Stimulated activated naive B cell treated with anti-CD40 and anti-IgM and Interleukin-4, amounts not matched to agents 10 μg/mL and 1 μg/mL and 100 μg/mL, for 72 hours (primary cell): ENCODE measurements at regions not wholly inside any gene's neighbourhood (a gene's known extent, or its start where the extent isn't known, plus 50 kb on each side); places are given as distances from the start of the nearest gene placed in this dataset.

Experiments
- ATAC-seq, 2 donors: fragments of 150-1000 bp; cut with Tn5 transposase; replicated peaks; 2 replicates each; pipeline ENCODE4 v1.10.0; 2021; ENCODE audit warnings: moderate library complexity in 1 of 2
- DNase-seq: peaks from one replicate; pipeline ENCODE4 v3.0.0; 2021
- H3K27ac Mint-ChIP-seq: one replicate; pipeline ENCODE4 v1.8.0; 2022; ENCODE audit warnings: mild to moderate bottlenecking, mixed read lengths
- H3K27me3 Mint-ChIP-seq, 2 donors: one replicate each; pipeline ENCODE4 v1.8.0; 2022; ENCODE audit warnings: mixed read lengths in 2 of 2
- H3K36me3 Mint-ChIP-seq, 2 donors: one replicate each; pipeline ENCODE4 v1.8.0; 2022; ENCODE audit warnings: mixed read lengths in 2 of 2, mild to moderate bottlenecking in 1 of 2
- H3K4me1 Mint-ChIP-seq, 2 donors: one replicate each; pipeline ENCODE4 v1.8.0; 2022; ENCODE audit warnings: mixed read lengths in 2 of 2, mild to moderate bottlenecking in 1 of 2
- H3K4me3 Mint-ChIP-seq, 2 donors: one replicate each; pipeline ENCODE4 v1.8.0; 2022; ENCODE audit warnings: mild to moderate bottlenecking in 2 of 2, mixed read lengths in 2 of 2, moderate library complexity in 1 of 2
- H3K9me3 Mint-ChIP-seq, 2 donors: one replicate each; pipeline ENCODE4 v1.8.0; 2022; ENCODE audit warnings: mixed read lengths in 2 of 2, mild to moderate bottlenecking in 1 of 2

DNA sequence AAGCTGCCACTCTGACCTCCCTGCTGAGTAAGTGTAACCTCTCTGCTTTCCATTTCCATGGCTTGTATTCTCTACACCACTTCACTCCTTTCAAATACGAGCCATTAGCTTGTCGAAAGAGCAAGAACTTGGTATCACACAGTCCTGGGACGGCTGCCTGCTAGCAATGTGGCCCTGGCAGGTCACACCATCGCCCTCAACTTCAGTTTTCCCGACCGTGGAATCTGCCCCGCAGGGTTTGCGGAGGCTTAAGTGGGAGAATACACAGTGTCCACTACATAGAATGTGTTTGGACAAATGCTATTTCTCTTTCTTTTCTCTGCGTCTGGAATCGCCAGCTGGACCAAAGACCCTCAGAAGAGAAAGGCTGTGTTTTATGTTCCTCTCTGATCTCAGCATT, 78.6 kb upstream of the STOX2 start:
- H3K4me1 Mint-ChIP-seq: peaks cover 6% of the 10 kb centered on the region in 2 donors
- no peak overlapping the region for H3K4me3 Mint-ChIP-seq
- H3K36me3 Mint-ChIP-seq: no peaks in the 10 kb centered on the region
- no peak for ATAC-seq
- no peak for DNase-seq
- peaks cover 8 to 13% of the 10 kb centered on the region in 2 donors for H3K27me3 Mint-ChIP-seq
- H3K27ac Mint-ChIP-seq: no peak overlapping the region
- no peaks in the 10 kb centered on the region for H3K9me3 Mint-ChIP-seq

DNA sequence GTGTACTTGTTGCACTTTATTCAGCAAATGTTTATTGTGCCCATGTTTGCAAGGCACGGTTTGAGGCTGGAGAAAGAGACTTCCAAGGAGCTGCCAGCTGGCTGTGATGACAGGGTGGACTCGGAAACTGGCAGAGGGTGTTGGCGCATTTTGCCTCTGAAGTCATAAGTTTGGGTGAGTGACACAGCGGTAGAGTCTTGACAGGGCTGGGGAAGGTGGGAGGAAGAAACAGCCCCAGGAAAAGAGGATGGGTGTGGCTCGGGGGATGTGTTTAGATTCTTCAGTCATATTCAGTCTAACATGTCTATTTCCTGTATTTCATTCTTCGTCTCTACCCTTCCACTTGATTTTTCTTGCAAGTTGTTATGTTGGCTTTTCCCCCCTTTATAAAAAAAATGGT, 77.0 kb upstream of the STOX2 start:
- Mint-ChIP-seq H3K27me3 (peaks cover 6 to 7% of the 10 kb centered on the region in 2 donors), H3K4me1 (peaks cover 10 to 13% of the 10 kb centered on the region in 2 donors), H3K36me3 (no peaks in the 10 kb centered on the region), H3K9me3 (no peaks in the 10 kb centered on the region), H3K4me3 (no peak overlapping the region), H3K27ac (no peak overlapping the region)
- DNase-seq (no peak), ATAC-seq (no peak)

DNA sequence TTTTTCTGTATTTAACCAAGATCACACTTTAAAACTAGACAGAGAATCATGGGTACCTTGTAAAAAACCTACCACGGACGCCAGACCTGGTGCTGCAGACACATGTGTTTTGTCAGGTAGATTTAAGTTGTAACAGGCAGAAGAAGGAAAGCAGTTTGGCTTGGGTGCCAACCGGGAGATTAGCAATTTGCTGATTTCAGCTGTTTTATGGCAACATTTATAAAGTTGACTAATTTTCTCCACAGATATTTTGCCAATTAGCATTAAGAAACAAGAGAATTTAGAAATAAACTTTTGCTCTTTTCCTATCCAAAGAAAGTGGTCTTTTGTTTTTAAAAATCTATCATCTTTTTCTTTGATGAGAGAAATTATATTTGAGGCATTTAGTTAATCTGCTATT, 76.3 kb upstream of the STOX2 start:
- Mint-ChIP-seq H3K27ac (no peak overlapping the region), H3K4me3 (no peak overlapping the region)

DNA sequence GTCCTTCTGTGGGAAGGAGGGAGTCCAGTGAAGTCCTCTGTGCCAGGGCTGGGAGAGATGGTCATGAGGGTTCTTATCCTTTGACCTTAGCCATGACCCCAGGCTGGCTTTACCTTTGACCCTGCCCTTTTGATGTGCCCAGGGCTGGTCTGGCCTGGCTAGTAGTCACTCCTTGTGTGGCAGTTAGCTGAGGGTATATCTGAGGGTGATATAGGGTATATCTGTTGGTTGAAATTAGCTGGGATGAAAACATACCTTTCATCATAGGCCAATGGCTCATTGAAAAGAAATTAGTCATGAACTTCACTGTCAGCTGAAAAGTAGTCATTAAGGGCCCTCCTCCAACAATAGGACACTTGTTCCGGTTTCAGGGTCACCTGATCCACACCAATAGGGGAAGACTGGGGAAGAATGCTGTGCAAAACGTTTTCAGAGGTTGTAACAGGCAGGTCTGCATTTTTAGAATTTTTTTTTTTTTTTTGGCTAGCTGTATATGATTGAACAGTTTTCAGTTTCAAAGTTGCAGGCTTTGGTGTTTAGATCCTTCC, 74.6 kb upstream of the STOX2 start:
- H3K27ac Mint-ChIP-seq: no peak overlapping the region
- H3K4me3 Mint-ChIP-seq: no peak overlapping the region
- peaks cover 10 to 13% of the 10 kb centered on the region in 2 donors for H3K4me1 Mint-ChIP-seq
- DNase-seq (no peak), ATAC-seq (no peak)
- H3K36me3 Mint-ChIP-seq: no peaks in the 10 kb centered on the region
- peaks cover 6 to 11% of the 10 kb centered on the region in 2 donors for H3K27me3 Mint-ChIP-seq
- H3K9me3 Mint-ChIP-seq: no peaks in the 10 kb centered on the region

More for the DNA sequence above, 76.3 kb upstream of the STOX2 start:
- H3K27me3 Mint-ChIP-seq: peaks cover 6 to 11% of the 10 kb centered on the region in 2 donors
- ATAC-seq (no peak), DNase-seq (no peak)
- no peaks in the 10 kb centered on the region for H3K9me3 Mint-ChIP-seq
- H3K36me3 Mint-ChIP-seq: no peaks in the 10 kb centered on the region
- H3K4me1 Mint-ChIP-seq: peaks cover 10 to 13% of the 10 kb centered on the region in 2 donors

DNA sequence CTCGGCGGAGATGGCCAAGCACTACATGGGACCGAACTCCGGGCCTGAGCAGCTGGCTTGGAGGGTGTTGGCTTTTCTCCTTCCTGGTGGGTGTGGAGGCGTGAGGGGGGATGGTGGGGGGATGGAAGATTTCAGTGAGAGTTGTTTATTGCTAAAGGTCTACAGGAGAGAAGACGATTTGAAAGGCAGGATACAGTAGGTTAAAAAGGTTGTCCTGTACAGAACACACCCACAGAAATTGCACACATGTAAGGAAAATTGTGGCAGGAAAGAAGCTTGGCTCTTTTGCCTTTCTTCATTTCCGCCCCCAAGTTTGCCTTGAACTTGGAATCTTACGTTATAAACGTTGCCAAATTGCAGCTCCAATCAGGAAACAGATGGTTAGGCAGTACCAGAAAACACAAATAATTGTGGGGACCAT, 74.1 kb upstream of the STOX2 start:
- H3K27me3 Mint-ChIP-seq: peaks cover 10 to 11% of the 10 kb centered on the region in 2 donors

DNA sequence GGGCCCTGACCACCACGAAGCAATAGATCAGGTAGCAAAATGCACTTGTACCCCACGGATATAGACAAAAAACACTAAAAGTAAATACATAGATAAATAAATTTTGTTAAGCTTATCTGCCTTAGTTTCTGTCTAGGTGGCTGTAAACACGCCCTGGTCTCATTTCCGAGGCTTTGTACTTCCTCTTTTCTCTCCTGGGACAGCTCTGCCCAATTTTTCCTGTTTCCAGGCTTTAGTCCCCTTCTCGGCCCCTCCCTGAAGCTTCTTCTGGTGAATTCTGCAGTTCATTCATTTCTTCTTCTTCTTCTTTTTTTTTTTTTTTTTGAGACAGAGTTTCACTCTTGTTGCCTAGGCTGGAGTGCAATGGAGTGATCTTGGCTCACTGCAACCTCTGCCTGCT, 73.4 kb upstream of the STOX2 start:
- ATAC-seq (no peak), DNase-seq (no peak)
- H3K27me3 Mint-ChIP-seq: peaks cover 8 to 10% of the 10 kb centered on the region in 2 donors
- H3K36me3 Mint-ChIP-seq: no peaks in the 10 kb centered on the region
- no peak overlapping the region for H3K4me3 Mint-ChIP-seq
- no peak overlapping the region for H3K27ac Mint-ChIP-seq
- peaks cover 10 to 13% of the 10 kb centered on the region in 2 donors for H3K4me1 Mint-ChIP-seq
- H3K9me3 Mint-ChIP-seq: no peaks in the 10 kb centered on the region

More for the DNA sequence above, 74.1 kb upstream of the STOX2 start:
- peaks cover 10 to 13% of the 10 kb centered on the region in 2 donors for H3K4me1 Mint-ChIP-seq
- H3K36me3 Mint-ChIP-seq: no peaks in the 10 kb centered on the region
- ATAC-seq: no peak
- H3K27ac Mint-ChIP-seq: no peak overlapping the region
- DNase-seq: no peak
- H3K9me3 Mint-ChIP-seq: no peaks in the 10 kb centered on the region
- no peak overlapping the region for H3K4me3 Mint-ChIP-seq

DNA sequence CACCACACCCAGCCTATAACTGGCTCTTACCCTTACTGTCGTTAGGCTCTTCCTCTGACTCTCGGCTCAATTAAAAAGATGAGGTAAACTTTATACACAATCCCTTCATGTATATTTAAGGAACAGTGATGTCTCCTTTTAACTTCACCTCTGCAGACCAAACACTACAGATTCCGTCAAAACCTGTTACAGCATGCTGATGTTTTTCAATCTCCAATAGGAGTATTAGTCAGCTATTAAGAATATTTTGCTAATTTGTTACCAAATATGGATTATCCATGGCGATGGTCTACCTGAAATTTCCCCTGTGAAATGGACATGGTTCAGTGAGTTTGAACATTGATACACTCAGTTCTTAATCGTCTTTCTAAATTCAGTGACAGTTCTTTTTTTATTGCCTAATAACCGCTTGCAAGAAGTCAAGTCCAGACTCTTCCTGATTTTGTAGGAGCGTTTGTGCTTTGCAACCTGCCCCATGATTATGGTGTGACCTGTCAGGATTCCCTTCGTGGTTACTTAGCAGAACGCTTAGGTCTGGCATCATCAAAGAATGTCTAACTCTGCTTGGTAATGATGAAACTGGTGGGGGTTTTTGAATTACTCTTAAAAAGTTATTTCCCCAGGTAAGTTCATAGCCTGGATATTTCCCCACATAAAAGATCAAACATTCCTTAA, 72.2 kb upstream of the STOX2 start:
- Mint-ChIP-seq H3K27ac (no peak overlapping the region), H3K36me3 (no peaks in the 10 kb centered on the region), H3K27me3 (peaks cover 12 to 20% of the 10 kb centered on the region in 2 donors), H3K4me1 (peaks cover 10 to 13% of the 10 kb centered on the region in 2 donors), H3K9me3 (no peaks in the 10 kb centered on the region), H3K4me3 (no peak overlapping the region)
- no peak for ATAC-seq
- DNase-seq: no peak

DNA sequence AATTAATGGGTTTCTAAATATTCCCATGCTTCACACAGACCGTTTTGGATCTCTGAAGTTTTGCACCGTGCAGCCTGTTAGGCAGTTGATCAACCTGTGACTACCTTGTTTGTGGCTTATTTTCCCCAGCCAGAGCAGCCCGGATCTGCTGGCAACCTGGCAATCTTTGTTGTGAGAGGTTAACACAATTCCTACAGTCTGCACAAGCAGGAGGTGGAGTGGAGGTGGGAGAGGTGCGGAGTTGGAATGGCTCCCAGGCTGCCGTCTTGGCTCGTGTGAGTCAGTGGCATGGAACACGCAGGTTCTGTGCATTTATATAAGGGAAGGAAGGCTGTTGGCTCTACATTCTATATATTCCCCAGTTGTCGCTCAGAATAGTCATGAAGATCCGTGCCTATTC, 70.9 kb upstream of the STOX2 start:
- H3K4me1 Mint-ChIP-seq: peaks cover 10 to 13% of the 10 kb centered on the region in 2 donors
- H3K27me3 Mint-ChIP-seq: peaks cover 20 to 28% of the 10 kb centered on the region in 2 donors
- no peaks in the 10 kb centered on the region for H3K36me3 Mint-ChIP-seq
- no peak overlapping the region for H3K27ac Mint-ChIP-seq
- no peaks in the 10 kb centered on the region for H3K9me3 Mint-ChIP-seq
- ATAC-seq (no peak), DNase-seq (no peak)
- no peak overlapping the region for H3K4me3 Mint-ChIP-seq

DNA sequence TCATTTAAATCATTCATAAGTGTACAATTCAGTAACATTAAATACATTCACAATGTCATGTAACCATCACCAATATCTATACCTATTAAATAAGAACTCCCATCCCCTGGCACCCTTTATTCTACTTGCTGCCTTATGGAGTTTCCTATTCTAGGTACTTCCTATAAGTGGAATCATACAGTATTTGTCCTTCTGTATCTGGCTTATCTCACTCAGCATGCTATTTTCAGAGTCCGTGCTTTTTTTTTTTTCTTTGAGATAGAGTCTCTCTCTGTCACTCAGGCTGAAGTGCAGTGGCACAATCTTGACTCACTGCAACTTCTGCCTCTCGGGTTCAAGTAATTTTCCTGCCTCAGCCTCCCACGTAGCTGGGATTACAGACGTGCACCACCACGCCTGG, 67.9 kb upstream of the STOX2 start:
- Mint-ChIP-seq H3K27me3 (peaks cover 24 to 29% of the 10 kb centered on the region in 2 donors), H3K4me1 (no peaks in the 10 kb centered on the region), H3K4me3 (no peak overlapping the region), H3K27ac (no peak overlapping the region), H3K9me3 (no peaks in the 10 kb centered on the region), H3K36me3 (no peaks in the 10 kb centered on the region)
- DNase-seq (no peak), ATAC-seq (no peak)

DNA sequence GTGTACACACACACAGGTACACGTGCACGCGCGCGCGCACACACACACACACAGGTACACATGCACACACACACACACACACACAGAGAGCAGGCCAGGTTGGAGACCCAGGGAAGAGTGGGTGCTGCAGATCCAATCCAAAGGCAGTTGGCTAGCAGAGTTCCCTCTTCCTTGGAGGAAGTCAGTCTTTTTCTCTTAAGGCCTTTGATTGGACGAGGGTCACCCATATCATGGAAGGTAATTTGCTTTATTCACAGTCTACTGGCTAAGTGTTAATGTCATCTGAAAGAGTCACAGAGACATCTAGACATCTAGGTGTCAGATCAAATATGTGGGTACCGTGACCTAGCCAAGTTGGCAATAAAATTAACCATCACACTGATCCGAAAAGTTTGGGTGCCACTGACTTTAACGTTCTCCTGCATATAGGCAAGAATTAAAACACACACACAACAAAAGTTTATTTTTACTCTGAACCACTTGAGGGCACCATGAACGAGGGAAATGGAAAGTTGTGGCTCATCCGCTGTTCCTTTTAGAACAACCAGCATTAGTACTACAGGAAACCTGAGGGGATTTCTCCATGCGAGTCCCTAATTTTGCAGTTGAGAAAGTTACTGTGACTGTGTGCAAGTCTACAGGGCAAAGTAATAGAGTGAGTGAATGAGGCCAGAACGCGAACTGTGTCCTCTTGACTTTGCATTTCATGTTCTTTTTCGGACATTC, 66.0 kb upstream of the STOX2 start:
- Mint-ChIP-seq H3K4me3 (no peak overlapping the region), H3K9me3 (no peaks in the 10 kb centered on the region), H3K27ac (no peak overlapping the region), H3K27me3 (peaks cover 17 to 29% of the 10 kb centered on the region in 2 donors), H3K4me1 (no peaks in the 10 kb centered on the region), H3K36me3 (no peaks in the 10 kb centered on the region)
- no peak for ATAC-seq
- DNase-seq: no peak

DNA sequence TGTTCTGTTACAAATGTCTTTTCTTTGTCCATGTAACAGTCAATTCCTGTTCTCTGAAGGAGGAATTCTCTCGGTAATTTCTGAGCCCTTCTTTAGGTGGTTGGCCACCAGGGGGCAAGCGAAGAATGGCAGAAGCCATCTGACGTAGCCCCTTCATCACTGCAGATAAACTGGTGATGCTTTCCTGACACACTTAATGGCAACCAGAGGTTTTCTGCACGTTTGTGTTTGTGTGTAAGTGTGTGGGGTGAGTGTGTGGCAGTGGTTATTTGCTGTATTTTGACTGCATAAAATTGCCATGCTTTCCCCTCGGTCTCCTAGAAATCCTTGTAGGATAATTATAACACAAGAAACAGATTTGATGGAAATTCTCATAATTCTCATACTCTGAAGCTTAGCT, 64.8 kb upstream of the STOX2 start:
- Mint-ChIP-seq H3K9me3 (no peaks in the 10 kb centered on the region), H3K27me3 (peaks cover 16 to 35% of the 10 kb centered on the region in 2 donors), H3K36me3 (no peaks in the 10 kb centered on the region), H3K4me1 (no peaks in the 10 kb centered on the region), H3K27ac (no peak overlapping the region), H3K4me3 (no peak overlapping the region)
- peak; percentile 73 to 76 for ATAC-seq
- peak; percentile 24 for DNase-seq

DNA sequence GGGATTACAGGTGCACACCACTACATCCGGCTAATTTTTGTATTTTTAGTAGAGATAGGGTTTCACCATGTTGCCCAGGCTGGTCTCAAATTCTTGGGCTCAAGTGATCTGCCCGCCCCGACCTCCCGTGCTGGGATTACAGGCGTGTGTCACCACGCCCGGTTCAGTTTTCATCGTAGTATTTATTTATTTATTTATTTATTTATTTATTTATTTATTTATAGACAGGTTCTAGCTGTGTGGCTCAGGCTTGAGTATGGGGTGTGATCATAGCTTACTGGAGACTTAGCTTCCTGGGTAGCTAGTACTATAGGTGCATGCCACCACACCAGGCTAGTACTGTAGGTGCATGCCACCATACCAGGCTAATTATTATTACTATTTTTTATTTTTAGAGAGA, 64.1 kb upstream of the STOX2 start:
- H3K4me3 Mint-ChIP-seq: no peak overlapping the region
- peak overlapping the region; percentile 47 for H3K27ac Mint-ChIP-seq
- DNase-seq: no peak
- ATAC-seq: no peak
- peaks cover 0 to under 1% of the 10 kb centered on the region in 2 donors for H3K9me3 Mint-ChIP-seq
- H3K4me1 Mint-ChIP-seq: no peaks in the 10 kb centered on the region
- H3K27me3 Mint-ChIP-seq: peaks cover 16 to 33% of the 10 kb centered on the region in 2 donors
- no peaks in the 10 kb centered on the region for H3K36me3 Mint-ChIP-seq

DNA sequence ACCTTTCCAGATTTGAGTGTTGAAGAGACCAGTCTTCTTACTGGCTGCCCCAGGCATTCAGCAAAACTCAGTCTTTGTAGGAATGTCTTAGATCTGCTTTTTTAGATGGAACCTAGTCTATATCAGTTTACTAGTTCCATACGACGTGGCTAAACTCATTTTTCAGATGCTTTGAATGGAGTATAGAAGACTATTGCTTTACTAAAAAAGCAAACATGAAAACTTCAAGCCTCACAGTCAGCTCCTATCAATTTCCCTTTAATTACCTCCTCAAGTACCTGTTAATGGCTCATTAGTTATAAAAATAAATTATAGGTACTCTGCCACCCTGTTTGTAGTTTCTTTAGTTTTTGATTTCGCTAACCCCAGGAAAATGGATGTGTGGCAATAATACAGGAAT, 63.0 kb upstream of the STOX2 start:
- H3K36me3 Mint-ChIP-seq: no peaks in the 10 kb centered on the region
- no peak overlapping the region for H3K4me3 Mint-ChIP-seq
- H3K27ac Mint-ChIP-seq: no peak overlapping the region
- H3K27me3 Mint-ChIP-seq: peaks cover 16 to 32% of the 10 kb centered on the region in 2 donors
- no peaks in the 10 kb centered on the region for H3K4me1 Mint-ChIP-seq
- ATAC-seq (no peak), DNase-seq (no peak)
- H3K9me3 Mint-ChIP-seq: peaks cover 0 to 5% of the 10 kb centered on the region in 2 donors

DNA sequence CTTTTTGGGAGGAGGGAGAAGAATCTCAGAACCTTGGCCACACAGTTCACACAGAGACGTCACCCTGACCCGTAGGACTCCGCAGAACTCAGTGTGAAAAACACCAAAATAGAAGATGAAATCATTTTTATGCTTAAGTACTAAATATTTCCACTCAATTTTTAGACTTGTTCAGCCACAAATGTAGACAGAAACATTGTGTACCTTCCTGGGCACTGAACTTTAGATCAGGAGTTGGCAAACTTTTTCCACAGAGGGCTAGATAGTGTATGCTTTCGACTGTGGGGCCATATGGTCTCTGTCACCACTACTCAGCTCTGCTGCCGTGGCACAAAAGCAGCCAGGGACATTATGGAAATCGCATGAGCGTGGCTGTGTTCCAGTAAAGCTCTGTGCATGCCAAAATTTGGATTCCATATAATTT, 61.8 kb upstream of the STOX2 start:
- DNase-seq (no peak), ATAC-seq (no peak)
- Mint-ChIP-seq H3K27ac (no peak overlapping the region), H3K9me3 (peaks cover 0 to 5% of the 10 kb centered on the region in 2 donors), H3K4me3 (no peak overlapping the region), H3K27me3 (peaks cover 19 to 33% of the 10 kb centered on the region in 2 donors), H3K4me1 (no peaks in the 10 kb centered on the region), H3K36me3 (no peaks in the 10 kb centered on the region)

DNA sequence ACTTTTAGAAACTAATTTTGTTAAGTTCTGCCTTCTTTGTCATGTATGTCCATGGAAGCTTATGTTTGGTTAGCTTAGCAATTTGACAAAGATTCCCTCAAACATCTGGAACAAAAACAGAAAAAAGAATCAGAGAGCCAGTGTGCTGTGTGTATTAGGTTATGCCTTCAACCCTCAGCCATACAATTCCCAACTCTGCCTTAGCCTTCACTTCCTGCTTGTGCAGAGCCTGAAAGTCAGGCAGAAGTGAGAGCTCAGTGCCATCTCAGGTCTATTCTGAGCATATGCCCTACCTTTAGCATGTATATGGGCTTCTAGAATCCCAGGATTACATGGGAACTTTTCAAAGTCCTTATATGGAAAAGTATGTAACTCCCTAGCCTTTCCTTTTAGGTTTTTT, 58.2 kb upstream of the STOX2 start:
- peaks cover 1 to 11% of the 10 kb centered on the region in 2 donors for H3K9me3 Mint-ChIP-seq
- H3K4me1 Mint-ChIP-seq: no peaks in the 10 kb centered on the region
- H3K27me3 Mint-ChIP-seq: peaks cover 19 to 33% of the 10 kb centered on the region in 2 donors
- DNase-seq (no peak), ATAC-seq (no peak)
- H3K27ac Mint-ChIP-seq: no peak overlapping the region
- no peak overlapping the region for H3K4me3 Mint-ChIP-seq
- no peaks in the 10 kb centered on the region for H3K36me3 Mint-ChIP-seq
